C4-2B (cell line): ENCODE measurements at regions not wholly inside any gene's neighbourhood (a gene's known extent, or its start where the extent isn't known, plus 50 kb on each side); places are given as distances from the start of the nearest gene placed in this dataset.

Source experiments
- H3K27ac ChIP-seq: fragments of 450-650 bp; 2 replicates; pipeline ENCODE4 v1.5.1; 2017
- CTCF ChIP-seq: fragments of 450-650 bp; conservative IDR thresholded peaks from 2 replicates; pipeline ENCODE4 v1.5.1; 2017; ENCODE audit warnings: mild to moderate bottlenecking
- ZFX ChIP-seq: fragments of 450-650 bp; IDR thresholded peaks from 2 replicates; pipeline ENCODE4 v1.6.1; 2017

- TF ChIP-seq ZFX (no peak), CTCF (no peak)
- no peak overlapping the region for H3K27ac ChIP-seq
These were observed 76.4 kb upstream of the SHISA3 start for GRCh38 chr4:42320822-42321388.

- TF ChIP-seq CTCF (no peak), ZFX (no peak)
- no peak overlapping the region for H3K27ac ChIP-seq
These were observed 71.2 kb upstream of the SHISA3 start for GRCh38 chr4:42326040-42326439.

- H3K27ac ChIP-seq = no peak overlapping the region
- no peak for TF ChIP-seq CTCF
- no peak for TF ChIP-seq ZFX
These were observed 70.8 kb upstream of the SHISA3 start for GRCh38 chr4:42326524-42326923.

GRCh38 chr4:42327323-42327722 is 70.0 kb upstream of the SHISA3 start:
- no peak for TF ChIP-seq ZFX
- no peak for TF ChIP-seq CTCF

GRCh38 chr4:42328978-42329377 is 68.3 kb upstream of the SHISA3 start:
- no peak overlapping the region for H3K27ac ChIP-seq
- TF ChIP-seq ZFX (no peak), CTCF (no peak)

More at GRCh38 chr4:42327323-42327722, 70.0 kb upstream of the SHISA3 start:
- no peak overlapping the region for H3K27ac ChIP-seq

GRCh38 chr4:42329421-42329820 is 67.9 kb upstream of the SHISA3 start:
- TF ChIP-seq CTCF (no peak), ZFX (no peak)
- no peak overlapping the region for H3K27ac ChIP-seq

GRCh38 chr4:42330002-42330592 is 67.2 kb upstream of the SHISA3 start:
- TF ChIP-seq ZFX (no peak), CTCF (no peak)
- H3K27ac ChIP-seq = no peak overlapping the region
